HG03558 (cell line): ENCODE measurements at regions not wholly inside any gene's neighbourhood (a gene's known extent, or its start where the extent isn't known, plus 50 kb on each side); places are given as distances from the start of the nearest gene placed in this dataset.
"Not testable (repeated sequence)": the region's sequence is repeated elsewhere in the genome, so short reads cannot be mapped to it uniquely, and the experiment has no call there.

Experiments
- ATAC-seq: cut with Tn5 transposase; IDR thresholded peaks from one replicate; pipeline ENCODE4 v1.9.1; 2021; ENCODE audit warnings: moderate number of reproducible peaks; ENCODE audit not compliant: unreplicated experiment; ENCODE audit errors: extremely low read depth

- ATAC-seq: no peak
These were observed 214.4 kb downstream of the PCSK1 start for GRCh38 chr5:96218653-96219052.

- no peak for ATAC-seq
These were observed 218.4 kb downstream of the PCSK1 start for GRCh38 chr5:96214442-96215197.

- no peak for ATAC-seq
These were observed 223.2 kb downstream of the PCSK1 start for GRCh38 chr5:96209829-96210228.

- ATAC-seq: no peak
These were observed 225.6 kb downstream of the PCSK1 start for GRCh38 chr5:96207420-96207819.

GRCh38 chr5:96203761-96204160, 229.3 kb downstream of the PCSK1 start:
- ATAC-seq: no peak

- ATAC-seq: no peak
These were observed 231.5 kb downstream of the PCSK1 start for GRCh38 chr5:96201503-96201902.

GRCh38 chr5:96200641-96201040, 232.4 kb downstream of the PCSK1 start:
- ATAC-seq: no peak

GRCh38 chr5:96199713-96200183, 233.3 kb downstream of the PCSK1 start:
- ATAC-seq: no peak

GRCh38 chr5:96198356-96199058, 234.5 kb downstream of the PCSK1 start:
- ATAC-seq: no peak

GRCh38 chr5:96197767-96198166, 235.3 kb downstream of the PCSK1 start:
- ATAC-seq: not testable (repeated sequence)

GRCh38 chr5:96197347-96197746, 235.7 kb upstream of the ELL2 start:
- ATAC-seq: no peak

- ATAC-seq: no peak
These were observed 235.2 kb upstream of the ELL2 start for GRCh38 chr5:96196890-96197289.

GRCh38 chr5:96196407-96196806, 234.8 kb upstream of the ELL2 start:
- no peak for ATAC-seq

- no peak for ATAC-seq
These were observed 233.5 kb upstream of the ELL2 start for GRCh38 chr5:96195123-96195522.

GRCh38 chr5:96194593-96194992, 232.9 kb upstream of the ELL2 start:
- ATAC-seq: no peak

GRCh38 chr5:96193946-96194345, 232.3 kb upstream of the ELL2 start:
- ATAC-seq: no peak

GRCh38 chr5:96189987-96190386, 228.3 kb upstream of the ELL2 start:
- ATAC-seq: no peak

- no peak for ATAC-seq
These were observed 227.6 kb upstream of the ELL2 start for GRCh38 chr5:96189028-96189826.

- ATAC-seq: no peak
These were observed 225.8 kb upstream of the ELL2 start for GRCh38 chr5:96187309-96188027.

GRCh38 chr5:96184510-96184909, 222.9 kb upstream of the ELL2 start:
- not testable (repeated sequence) for ATAC-seq
